Activated B cell treated with CpG ODN at 0.5 μM for 24 hours (primary cell): ENCODE measurements at regions not wholly inside any gene's neighbourhood (a gene's known extent, or its start where the extent isn't known, plus 50 kb on each side); places are given as distances from the start of the nearest gene placed in this dataset.

Experiments used
- ATAC-seq: fragments of 200-7000 bp; cut with Tn5 transposase; one replicate; pipeline ENCODE4 v1.10.0; 2021; ENCODE audit warnings: low read depth, mild to moderate bottlenecking, moderate library complexity
- CTCF ChIA-PET: fragments of 350-600 bp; sonication (Branson Sonifier 250); formaldehyde crosslinking; loops from one replicate; lab custom pipeline; 2021; ENCODE audit warnings: antibody characterized with exemption; lab: Charles Lee
- POLR2A ChIA-PET: fragments of 350-600 bp; sonication (Branson Sonifier 250); formaldehyde crosslinking; loops from one replicate; lab custom pipeline; 2021; ENCODE audit warnings: antibody characterized with exemption; lab: Charles Lee
- DNase-seq: peaks from one replicate; pipeline ENCODE4 v3.0.0; 2022
- H3K27ac Mint-ChIP-seq: one replicate; pipeline ENCODE4 v1.8.0; 2020; ENCODE audit warnings: mixed read lengths
- H3K27me3 Mint-ChIP-seq: one replicate; pipeline ENCODE4 v1.8.0; 2021; ENCODE audit warnings: mixed read lengths
- H3K36me3 Mint-ChIP-seq: one replicate; pipeline ENCODE4 v1.8.0; 2021; ENCODE audit warnings: low read depth, mixed read lengths
- H3K4me1 Mint-ChIP-seq: one replicate; pipeline ENCODE4 v1.8.0; 2021; ENCODE audit warnings: mixed read lengths
- H3K4me3 Mint-ChIP-seq: one replicate; pipeline ENCODE4 v1.8.0; 2020; ENCODE audit warnings: mild to moderate bottlenecking, mixed read lengths
- H3K9me3 Mint-ChIP-seq: one replicate; pipeline ENCODE4 v1.8.0; 2020; ENCODE audit warnings: mixed read lengths
- intact Hi-C: fragments of 100-400 bp; cut with micrococcal nuclease; formaldehyde crosslinking; loops from one replicate; pipeline ENCODE4 v1.15.1; 2024
- TF ChIP-seq, protein P1 (sequence below): fragments of 200-600 bp; IDR thresholded peaks from one replicate; pipeline ENCODE4 v1.8.0; 2022; ENCODE audit warnings: antibody characterized with exemption, mild to moderate bottlenecking

DNA sequence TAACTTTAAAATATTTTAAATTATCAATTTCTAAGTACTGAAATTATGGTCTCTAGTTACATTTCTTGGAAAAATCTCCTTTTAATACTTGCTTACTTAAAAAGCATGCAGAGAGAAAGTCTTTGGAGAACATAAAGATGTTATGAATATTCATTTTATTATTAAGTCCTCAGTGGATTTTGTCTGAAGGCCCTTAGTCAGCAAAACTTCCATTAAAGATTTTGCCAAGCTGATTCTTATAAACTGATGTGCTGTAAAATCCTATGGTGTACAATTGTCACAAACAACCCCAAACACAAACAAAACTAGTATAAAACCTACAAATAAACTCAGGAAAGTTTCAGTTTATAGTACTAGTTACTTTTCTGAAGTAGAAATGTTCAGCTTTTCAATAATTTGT, 372.7 kb downstream of the MEI4 start:
- no peaks in the 10 kb centered on the region for H3K36me3 Mint-ChIP-seq
- H3K4me3 Mint-ChIP-seq: no peak overlapping the region
- POLR2A ChIA-PET: no interaction called here
- intact Hi-C loops: no loop called here
- no peak for DNase-seq
- peaks cover 3% of the 10 kb centered on the region for H3K9me3 Mint-ChIP-seq
- TF ChIP-seq, protein P1, sequence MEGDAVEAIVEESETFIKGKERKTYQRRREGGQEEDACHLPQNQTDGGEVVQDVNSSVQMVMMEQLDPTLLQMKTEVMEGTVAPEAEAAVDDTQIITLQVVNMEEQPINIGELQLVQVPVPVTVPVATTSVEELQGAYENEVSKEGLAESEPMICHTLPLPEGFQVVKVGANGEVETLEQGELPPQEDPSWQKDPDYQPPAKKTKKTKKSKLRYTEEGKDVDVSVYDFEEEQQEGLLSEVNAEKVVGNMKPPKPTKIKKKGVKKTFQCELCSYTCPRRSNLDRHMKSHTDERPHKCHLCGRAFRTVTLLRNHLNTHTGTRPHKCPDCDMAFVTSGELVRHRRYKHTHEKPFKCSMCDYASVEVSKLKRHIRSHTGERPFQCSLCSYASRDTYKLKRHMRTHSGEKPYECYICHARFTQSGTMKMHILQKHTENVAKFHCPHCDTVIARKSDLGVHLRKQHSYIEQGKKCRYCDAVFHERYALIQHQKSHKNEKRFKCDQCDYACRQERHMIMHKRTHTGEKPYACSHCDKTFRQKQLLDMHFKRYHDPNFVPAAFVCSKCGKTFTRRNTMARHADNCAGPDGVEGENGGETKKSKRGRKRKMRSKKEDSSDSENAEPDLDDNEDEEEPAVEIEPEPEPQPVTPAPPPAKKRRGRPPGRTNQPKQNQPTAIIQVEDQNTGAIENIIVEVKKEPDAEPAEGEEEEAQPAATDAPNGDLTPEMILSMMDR: no peak
- no peaks in the 10 kb centered on the region for H3K4me1 Mint-ChIP-seq
- H3K27me3 Mint-ChIP-seq: no peaks in the 10 kb centered on the region
- CTCF ChIA-PET: no interaction called here
- no peak overlapping the region for H3K27ac Mint-ChIP-seq
- no peak for ATAC-seq

DNA sequence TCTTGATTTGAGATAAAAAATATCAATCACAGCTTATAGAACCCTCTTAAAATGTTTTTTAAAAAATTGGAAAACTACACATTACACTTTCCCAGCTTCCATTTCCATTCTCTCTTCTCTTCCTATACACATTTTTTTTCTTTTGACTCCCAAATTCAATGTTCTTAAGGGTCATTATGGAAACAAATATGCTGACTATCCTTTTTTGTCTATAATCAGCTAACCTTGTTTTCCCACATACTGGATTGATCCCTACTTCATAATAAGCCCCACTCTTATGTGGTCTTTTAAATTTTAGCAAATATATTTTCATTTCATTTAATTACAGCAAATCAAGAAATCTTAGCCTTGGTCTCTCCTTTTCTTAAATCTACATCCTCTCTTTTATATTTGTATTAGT, 378.4 kb downstream of the MEI4 start:
- ATAC-seq: no peak
- Mint-ChIP-seq H3K9me3 (peaks cover 5% of the 10 kb centered on the region), H3K27ac (no peak overlapping the region), H3K4me1 (no peaks in the 10 kb centered on the region), H3K36me3 (no peaks in the 10 kb centered on the region), H3K27me3 (no peaks in the 10 kb centered on the region), H3K4me3 (no peak overlapping the region)
- CTCF ChIA-PET: no interaction called here
- intact Hi-C loops: no loop called here
- TF ChIP-seq, protein P1: no peak
- POLR2A ChIA-PET: no interaction called here
- no peak for DNase-seq

DNA sequence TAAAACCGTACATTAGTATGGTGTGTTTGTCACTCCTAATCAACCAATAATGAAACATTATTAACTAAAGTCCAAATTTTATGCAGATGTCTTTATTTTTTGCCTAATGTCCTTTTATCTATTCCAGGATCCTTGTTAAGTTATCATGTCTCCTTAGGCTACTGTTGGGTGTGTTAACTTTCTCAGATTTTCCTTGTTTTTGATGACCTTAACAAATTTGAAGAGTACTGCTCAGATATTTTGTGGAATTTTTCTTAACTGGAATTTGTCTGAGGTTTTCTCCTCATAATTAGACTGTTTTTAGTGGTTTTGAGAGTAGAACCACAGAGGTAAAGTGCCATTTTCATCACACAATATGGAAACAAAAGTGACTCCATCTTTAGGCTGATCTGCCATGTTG, 406.3 kb downstream of the MEI4 start:
- TF ChIP-seq, protein P1: no peak
- no peaks in the 10 kb centered on the region for H3K36me3 Mint-ChIP-seq
- no peak for DNase-seq
- H3K9me3 Mint-ChIP-seq: peaks cover 11% of the 10 kb centered on the region
- H3K4me1 Mint-ChIP-seq: no peaks in the 10 kb centered on the region
- no peaks in the 10 kb centered on the region for H3K27me3 Mint-ChIP-seq
- ChIA-PET CTCF (no interaction called here), POLR2A (no interaction called here)
- no peak overlapping the region for H3K4me3 Mint-ChIP-seq
- no peak overlapping the region for H3K27ac Mint-ChIP-seq
- intact Hi-C loops: no loop called here
- ATAC-seq: no peak

DNA sequence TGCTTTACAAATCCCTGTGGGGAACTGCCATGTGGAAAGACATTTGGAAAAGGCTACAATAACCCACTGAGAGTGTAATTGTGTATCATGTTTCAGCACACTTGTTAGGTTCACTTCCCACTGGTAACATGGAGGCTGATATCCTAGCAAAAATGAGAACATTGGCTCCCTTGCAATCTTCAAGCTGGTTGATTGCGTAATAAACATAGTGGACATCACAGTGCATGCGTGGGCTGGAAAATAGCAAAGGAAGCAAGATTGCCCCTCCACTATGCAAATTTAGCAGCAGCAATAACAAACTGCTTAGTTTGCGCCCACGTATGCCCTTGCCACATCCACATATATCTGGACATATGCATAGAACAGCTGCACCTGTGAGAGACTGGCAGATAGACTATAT, 410.2 kb downstream of the MEI4 start:
- intact Hi-C loops: no loop called here
- H3K4me3 Mint-ChIP-seq: no peak overlapping the region
- no peak overlapping the region for H3K27ac Mint-ChIP-seq
- POLR2A ChIA-PET: no interaction called here
- CTCF ChIA-PET: no interaction called here
- H3K27me3 Mint-ChIP-seq: no peaks in the 10 kb centered on the region
- H3K9me3 Mint-ChIP-seq: peaks cover 9% of the 10 kb centered on the region
- H3K36me3 Mint-ChIP-seq: no peaks in the 10 kb centered on the region
- TF ChIP-seq, protein P1: no peak
- no peak for DNase-seq
- H3K4me1 Mint-ChIP-seq: no peaks in the 10 kb centered on the region
- ATAC-seq: no peak

DNA sequence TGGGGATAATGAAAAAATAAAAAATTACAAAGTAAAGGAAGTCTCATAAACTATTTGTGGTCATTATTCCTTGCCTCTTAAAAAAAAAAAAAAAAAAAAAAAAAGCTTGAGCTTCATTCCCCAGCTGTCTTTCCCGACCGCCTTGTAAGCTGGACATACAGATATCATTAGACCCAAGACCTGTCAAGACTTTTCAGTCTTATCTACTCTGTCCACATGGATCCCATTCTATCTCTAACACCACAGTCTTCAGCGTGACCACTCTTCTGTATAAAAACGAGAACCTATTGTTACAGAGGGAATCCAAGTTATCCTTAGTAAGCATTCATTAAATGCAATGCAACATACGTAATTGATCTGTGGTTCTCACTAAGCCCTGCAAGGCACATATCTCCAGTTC, 423.5 kb downstream of the MEI4 start:
- ATAC-seq (no peak), DNase-seq (no peak)
- intact Hi-C loops: no loop called here
- Mint-ChIP-seq H3K27ac (no peak overlapping the region), H3K4me1 (no peaks in the 10 kb centered on the region), H3K4me3 (no peak overlapping the region), H3K36me3 (no peaks in the 10 kb centered on the region), H3K27me3 (no peaks in the 10 kb centered on the region), H3K9me3 (peaks cover 2% of the 10 kb centered on the region)
- TF ChIP-seq, protein P1: no peak
- ChIA-PET POLR2A (no interaction called here), CTCF (no interaction called here)
